D721Med (cell line): ENCODE measurements at regions not wholly inside any gene's neighbourhood (a gene's known extent, or its start where the extent isn't known, plus 50 kb on each side); places are given as distances from the start of the nearest gene placed in this dataset.

Source experiments
- DNase-seq: peaks from one replicate; pipeline ENCODE4 v3.0.0; 2011; ENCODE audit warnings: low spot score; ENCODE audit not compliant: insufficient read length
- FAIRE-seq: peaks from 2 replicates; lab custom pipeline; 2011; peaks lifted over from hg19 to GRCh38; lab: Jason Lieb, UNC
- CTCF ChIP-seq: IDR thresholded peaks from 2 replicates; pipeline ENCODE4 v1.5.1; 2012; ENCODE audit warnings: mild to moderate bottlenecking, control low read depth; ENCODE audit not compliant: insufficient read depth; ENCODE audit errors: missing control alignments

- TF ChIP-seq CTCF, result no peak
- FAIRE-seq (no peak), DNase-seq (no peak)
These were observed 125.5 kb upstream of the SPATS2L start for GRCh38 chr2:200180943-200181342.

GRCh38 chr2:200181755-200182154, 124.7 kb upstream of the SPATS2L start:
- DNase-seq (no peak), FAIRE-seq (no peak)
- TF ChIP-seq CTCF, result no peak

- no peak for TF ChIP-seq CTCF
- DNase-seq (no peak), FAIRE-seq (no peak)
These were observed 121.5 kb upstream of the SPATS2L start for GRCh38 chr2:200184748-200185627.

- TF ChIP-seq CTCF, result no peak
- no peak for FAIRE-seq
- no peak for DNase-seq
These were observed 120.9 kb upstream of the SPATS2L start for GRCh38 chr2:200185628-200186000.

- FAIRE-seq, result no peak
- TF ChIP-seq CTCF, result no peak
- DNase-seq, result no peak
These were observed 120.5 kb upstream of the SPATS2L start for GRCh38 chr2:200186002-200186401.

- DNase-seq, result no peak
- no peak for TF ChIP-seq CTCF
- no peak for FAIRE-seq
These were observed 117.6 kb upstream of the SPATS2L start for GRCh38 chr2:200188876-200189275.

GRCh38 chr2:200189964-200190363, 116.5 kb upstream of the SPATS2L start:
- DNase-seq, result no peak
- TF ChIP-seq CTCF, result no peak
- FAIRE-seq, result no peak
